HCT116 (cell line): ENCODE measurements at regions not wholly inside any gene's neighbourhood (a gene's known extent, or its start where the extent isn't known, plus 50 kb on each side); places are given as distances from the start of the nearest gene placed in this dataset.

Source experiments
- ATAC-seq: fragments of 200-7000 bp; cut with Tn5 transposase; 2 replicates; pipeline ENCODE4 v1.9.1; 2020; ENCODE audit warnings: mild to moderate bottlenecking, moderate library complexity
- BruUV-seq: library from RNA; stranded (reverse); fragments of 400-500 nt; replicated peaks from 2 replicates; lab custom pipeline; 2021; lab: Mats Ljungman, UMichigan
- CTCF ChIA-PET: fragments of 300-600 bp; sonication (Branson Sonifier 250); formaldehyde crosslinking; loops from one replicate; lab custom pipeline; 2021; ENCODE audit warnings: antibody characterized with exemption; lab: Charles Lee
- POLR2A ChIA-PET: fragments of 300-600, 350-600 bp; sonication (Branson Sonifier 250); formaldehyde crosslinking; loops from one replicate; lab custom pipeline; 2021; ENCODE audit warnings: antibody characterized with exemption; lab: Charles Lee
- RAD21 ChIA-PET, 2 experiments: fragments of 300-600 bp; sonication (Branson Sonifier 250); formaldehyde crosslinking; loops; one replicate each; lab custom pipeline; 2023; ENCODE audit warnings: low total read pairs in 2 of 2; ENCODE audit not compliant: uncharacterized antibody in 2 of 2, unreplicated experiment in 2 of 2, low non-redundant PET in 1 of 2; lab: Charles Lee
- DNase-seq: peaks from one replicate; pipeline ENCODE4 v3.0.0-alpha.2; 2010; ENCODE audit warnings: low read depth, low spot score
- H2AFZ ChIP-seq: fragments of 200-600 bp; shearing (Covaris generic), sonication (generic); 2 replicates; pipeline ENCODE4 v1.6.1; 2017; ENCODE audit warnings: low read depth, mixed run types, mixed read lengths, antibody characterized with exemption, low read length; ENCODE audit not compliant: poor library complexity, severe bottlenecking
- H3K27ac ChIP-seq: 2 replicates; pipeline ENCODE4 v1.5.1; 2012; ENCODE audit warnings: low read depth, low read length
- H3K27me3 ChIP-seq: fragments of 200-600 bp; sonication (generic); 2 replicates; pipeline ENCODE4 v1.6.1; 2016; ENCODE audit warnings: mixed run types, low read length, mixed read lengths; ENCODE audit not compliant: insufficient read depth
- H3K36me3 ChIP-seq, 2 experiments: fragments of 200-500 bp in 1 of 2; fragments of 200-600 bp in 1 of 2; sonication (Bioruptor generic) in 1 of 2; sonication (generic) in 1 of 2; 2 replicates each; pipeline versions ENCODE4 v1.5.1 to v1.6.1; 2014 to 2016; ENCODE audit warnings: low read length in 2 of 2, inconsistent platforms in 1 of 2, mixed read lengths in 1 of 2, mixed run types in 1 of 2; ENCODE audit not compliant: insufficient read depth in 2 of 2, control insufficient read depth in 1 of 2
- H3K4me1 ChIP-seq, 2 experiments: fragments of 200-600 bp in 1 of 2; sonication (generic) in 1 of 2; 2 replicates each; pipeline versions ENCODE4 v1.5.1 to v1.6.1; 2012 to 2017; ENCODE audit warnings: low read length in 2 of 2, inconsistent platforms in 1 of 2, mild to moderate bottlenecking in 1 of 2, mixed read lengths in 1 of 2, mixed run types in 1 of 2, moderate library complexity in 1 of 2; ENCODE audit not compliant: insufficient read depth in 2 of 2, control insufficient read depth in 1 of 2
- H3K4me2 ChIP-seq: fragments of 200-600 bp; sonication (generic); 2 replicates; pipeline ENCODE4 v1.6.1; 2017; ENCODE audit warnings: mixed run types, low read length, mixed read lengths
- H3K4me3 ChIP-seq, 2 experiments: fragments of 200-600 bp in 1 of 2; sonication (generic) in 1 of 2; replicated peaks in 1 of 2; 2 replicates each; pipeline ENCODE4 v1.5.1; 2011 to 2016; ENCODE audit warnings: low read length in 2 of 2, control low read depth in 1 of 2, low read depth in 1 of 2, mild to moderate bottlenecking in 1 of 2, mixed read lengths in 1 of 2, mixed run types in 1 of 2
- H3K79me2 ChIP-seq: fragments of 200-600 bp; sonication (generic); 2 replicates; pipeline ENCODE4 v1.6.1; 2017; ENCODE audit warnings: mild to moderate bottlenecking, mixed run types, low read length, moderate library complexity, mixed read lengths; ENCODE audit not compliant: insufficient read depth
- H3K9ac ChIP-seq: fragments of 200-600 bp; sonication (generic); 2 replicates; pipeline ENCODE4 v1.6.1; 2016; ENCODE audit warnings: low read length, mixed read lengths
- H3K9me2 ChIP-seq: fragments of 200-600 bp; sonication (generic), shearing (Covaris generic); 2 replicates; pipeline ENCODE4 v1.6.1; 2017; ENCODE audit warnings: mixed run types, mild to moderate bottlenecking, moderate library complexity; ENCODE audit not compliant: insufficient read depth
- H3K9me3 ChIP-seq, 2 experiments: fragments of 200-500 bp in 1 of 2; fragments of 200-600 bp in 1 of 2; sonication (Bioruptor generic) in 1 of 2; sonication (generic) in 1 of 2; 2 replicates each; pipeline ENCODE4 v1.6.1; 2014 to 2017; ENCODE audit warnings: low read length in 2 of 2, mixed read lengths in 2 of 2, inconsistent platforms in 1 of 2, low read depth in 1 of 2, mild to moderate bottlenecking in 1 of 2, mixed run types in 1 of 2, moderate library complexity in 1 of 2; ENCODE audit not compliant: control insufficient read depth in 1 of 2, insufficient read depth in 1 of 2
- H4K20me1 ChIP-seq: fragments of 200-600 bp; sonication (generic), shearing (Covaris generic); 2 replicates; pipeline ENCODE4 v1.6.1; 2017; ENCODE audit warnings: mixed run types, mild to moderate bottlenecking, moderate library complexity; ENCODE audit not compliant: insufficient read depth
- CBX3 ChIP-seq: IDR thresholded peaks from 2 replicates; pipeline ENCODE4 v1.6.1; 2012; ENCODE audit warnings: low read depth
- POLR2A ChIP-seq: IDR thresholded peaks from 2 replicates; pipeline ENCODE4 v1.7.0; 2011; ENCODE audit warnings: borderline replicate concordance; ENCODE audit not compliant: insufficient read depth, insufficient read length; ENCODE audit errors: extremely low read depth
- POLR2AphosphoS5 ChIP-seq: IDR thresholded peaks from 2 replicates; pipeline ENCODE4 v1.6.1; 2011; ENCODE audit warnings: mild to moderate bottlenecking, low read depth, low read length, moderate library complexity
- SP1 ChIP-seq: IDR thresholded peaks from 2 replicates; pipeline ENCODE4 v1.6.1; 2012; ENCODE audit warnings: low read depth
- YY1 ChIP-seq: IDR thresholded peaks from 2 replicates; pipeline ENCODE4 v1.6.1; 2011; ENCODE audit warnings: low read length, low read depth, moderate library complexity, mild to moderate bottlenecking; ENCODE audit not compliant: insufficient replicate concordance; ENCODE audit errors: extremely low read depth
- ZFX ChIP-seq: fragments of 450-650 bp; IDR thresholded peaks from 2 replicates; pipeline ENCODE4 v1.6.1; 2017
- intact Hi-C: fragments of 100-400 bp; cut with micrococcal nuclease; formaldehyde crosslinking; loops from 2 replicates; pipeline ENCODE4 v1.10.0; 2022
- TF ChIP-seq, protein P1 (sequence below): IDR thresholded peaks from 2 replicates; pipeline ENCODE4 v1.6.1; 2012; ENCODE audit warnings: low read depth
- TF ChIP-seq, protein P2 (sequence below): IDR thresholded peaks from 2 replicates; pipeline ENCODE4 v1.6.1; 2011; ENCODE audit warnings: mild to moderate bottlenecking, low read length, moderate library complexity; ENCODE audit not compliant: insufficient replicate concordance; ENCODE audit errors: extremely low read depth

DNA sequence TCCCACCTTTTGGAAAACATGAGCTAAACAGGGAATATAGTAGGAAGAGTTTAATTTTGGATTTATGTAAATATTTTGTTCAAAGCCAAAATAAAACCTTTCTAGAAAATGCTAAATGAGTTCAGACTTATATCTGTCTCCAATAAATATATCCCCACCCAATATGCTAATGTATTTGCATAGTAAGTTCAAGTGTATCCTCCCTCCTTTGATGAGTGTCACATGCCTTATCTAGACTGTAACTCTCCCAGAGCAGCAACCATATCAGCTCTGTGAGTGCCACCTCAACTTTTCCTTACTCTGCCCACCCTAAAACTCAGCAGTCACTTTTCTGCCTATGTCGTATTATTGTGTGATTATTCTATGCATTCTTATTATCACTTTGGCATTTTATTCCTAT lies 516.1 kb upstream of the NR3C2 start:
- DNase-seq: no peak
- Histone ChIP-seq H3K36me3 (no peaks in the 10 kb centered on the region), H3K4me1 (no peaks in the 10 kb centered on the region), H3K4me3 (no peak overlapping the region), H4K20me1 (no peaks in the 10 kb centered on the region), H3K9me2 (no peaks in the 10 kb centered on the region), H3K79me2 (no peaks in the 10 kb centered on the region), H3K27me3 (no peaks in the 10 kb centered on the region)
- POLR2A ChIA-PET: no interaction called here
- intact Hi-C loops: no loop called here
- TF ChIP-seq CBX3 (no peak), ZFX (no peak), YY1 (no peak), POLR2A (no peak), POLR2AphosphoS5 (no peak), SP1 (no peak)
- TF ChIP-seq, protein P1, sequence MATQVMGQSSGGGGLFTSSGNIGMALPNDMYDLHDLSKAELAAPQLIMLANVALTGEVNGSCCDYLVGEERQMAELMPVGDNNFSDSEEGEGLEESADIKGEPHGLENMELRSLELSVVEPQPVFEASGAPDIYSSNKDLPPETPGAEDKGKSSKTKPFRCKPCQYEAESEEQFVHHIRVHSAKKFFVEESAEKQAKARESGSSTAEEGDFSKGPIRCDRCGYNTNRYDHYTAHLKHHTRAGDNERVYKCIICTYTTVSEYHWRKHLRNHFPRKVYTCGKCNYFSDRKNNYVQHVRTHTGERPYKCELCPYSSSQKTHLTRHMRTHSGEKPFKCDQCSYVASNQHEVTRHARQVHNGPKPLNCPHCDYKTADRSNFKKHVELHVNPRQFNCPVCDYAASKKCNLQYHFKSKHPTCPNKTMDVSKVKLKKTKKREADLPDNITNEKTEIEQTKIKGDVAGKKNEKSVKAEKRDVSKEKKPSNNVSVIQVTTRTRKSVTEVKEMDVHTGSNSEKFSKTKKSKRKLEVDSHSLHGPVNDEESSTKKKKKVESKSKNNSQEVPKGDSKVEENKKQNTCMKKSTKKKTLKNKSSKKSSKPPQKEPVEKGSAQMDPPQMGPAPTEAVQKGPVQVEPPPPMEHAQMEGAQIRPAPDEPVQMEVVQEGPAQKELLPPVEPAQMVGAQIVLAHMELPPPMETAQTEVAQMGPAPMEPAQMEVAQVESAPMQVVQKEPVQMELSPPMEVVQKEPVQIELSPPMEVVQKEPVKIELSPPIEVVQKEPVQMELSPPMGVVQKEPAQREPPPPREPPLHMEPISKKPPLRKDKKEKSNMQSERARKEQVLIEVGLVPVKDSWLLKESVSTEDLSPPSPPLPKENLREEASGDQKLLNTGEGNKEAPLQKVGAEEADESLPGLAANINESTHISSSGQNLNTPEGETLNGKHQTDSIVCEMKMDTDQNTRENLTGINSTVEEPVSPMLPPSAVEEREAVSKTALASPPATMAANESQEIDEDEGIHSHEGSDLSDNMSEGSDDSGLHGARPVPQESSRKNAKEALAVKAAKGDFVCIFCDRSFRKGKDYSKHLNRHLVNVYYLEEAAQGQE: no peak
- TF ChIP-seq, protein P2, sequence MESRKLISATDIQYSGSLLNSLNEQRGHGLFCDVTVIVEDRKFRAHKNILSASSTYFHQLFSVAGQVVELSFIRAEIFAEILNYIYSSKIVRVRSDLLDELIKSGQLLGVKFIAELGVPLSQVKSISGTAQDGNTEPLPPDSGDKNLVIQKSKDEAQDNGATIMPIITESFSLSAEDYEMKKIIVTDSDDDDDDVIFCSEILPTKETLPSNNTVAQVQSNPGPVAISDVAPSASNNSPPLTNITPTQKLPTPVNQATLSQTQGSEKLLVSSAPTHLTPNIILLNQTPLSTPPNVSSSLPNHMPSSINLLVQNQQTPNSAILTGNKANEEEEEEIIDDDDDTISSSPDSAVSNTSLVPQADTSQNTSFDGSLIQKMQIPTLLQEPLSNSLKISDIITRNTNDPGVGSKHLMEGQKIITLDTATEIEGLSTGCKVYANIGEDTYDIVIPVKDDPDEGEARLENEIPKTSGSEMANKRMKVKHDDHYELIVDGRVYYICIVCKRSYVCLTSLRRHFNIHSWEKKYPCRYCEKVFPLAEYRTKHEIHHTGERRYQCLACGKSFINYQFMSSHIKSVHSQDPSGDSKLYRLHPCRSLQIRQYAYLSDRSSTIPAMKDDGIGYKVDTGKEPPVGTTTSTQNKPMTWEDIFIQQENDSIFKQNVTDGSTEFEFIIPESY: no peak
- TF ChIP-seq, all 23 proteins: peak for 0
- ChIA-PET RAD21 (no interaction called here), CTCF (no interaction called here)
- Histone ChIP-seq H3K27ac (no peak overlapping the region), H3K9me3 (no peaks in the 10 kb centered on the region), H2AFZ (no peak overlapping the region), H3K9ac (no peak overlapping the region), H3K4me2 (no peak overlapping the region)
- ATAC-seq: no peak
- no TSS peak for BruUV-seq
